HG03103 (cell line): ENCODE measurements at regions not wholly inside any gene's neighbourhood (a gene's known extent, or its start where the extent isn't known, plus 50 kb on each side); places are given as distances from the start of the nearest gene placed in this dataset.

Source experiments
- ATAC-seq: cut with Tn5 transposase; IDR thresholded peaks from one replicate; pipeline ENCODE4 v1.9.1; 2021; ENCODE audit warnings: low read depth; ENCODE audit not compliant: unreplicated experiment

DNA sequence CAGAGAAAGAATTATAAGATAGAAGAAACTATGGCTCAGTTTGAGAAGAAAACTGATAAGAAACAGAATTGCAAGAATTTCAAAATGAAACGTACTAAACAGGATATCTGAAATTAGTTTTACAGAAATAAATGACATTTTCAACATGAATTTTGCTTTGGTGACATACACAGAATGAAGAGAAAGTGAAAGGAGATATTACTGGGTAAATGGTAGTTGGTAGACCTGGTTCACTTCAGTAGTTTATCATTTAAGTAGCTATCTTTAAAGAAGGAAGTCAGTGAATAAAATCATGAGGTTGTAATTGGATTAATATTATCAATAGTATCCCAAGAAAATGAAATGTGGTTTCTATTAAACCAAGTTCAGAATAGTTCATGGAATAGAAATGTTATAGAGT, 395.5 kb upstream of the SMIM31 start:
- no peak for ATAC-seq

DNA sequence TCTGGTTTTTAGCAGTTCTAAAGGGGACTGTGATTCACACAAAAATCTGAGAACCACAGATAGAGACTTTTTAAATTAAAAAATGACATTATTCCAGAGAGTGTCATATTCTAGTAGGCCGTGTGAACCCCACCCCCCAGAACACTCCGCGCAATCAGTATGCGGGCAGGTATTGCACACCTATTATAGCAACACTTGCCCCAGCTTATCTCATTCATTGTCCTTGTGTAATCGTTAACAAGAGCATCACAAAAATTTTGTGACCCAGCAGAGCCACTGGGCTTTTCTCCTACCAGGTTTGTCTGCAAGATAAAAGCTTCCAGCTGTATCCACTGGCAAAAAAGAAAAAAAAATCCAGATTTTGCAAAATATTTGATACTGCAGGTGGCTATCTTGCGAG, 394.1 kb upstream of the SMIM31 start:
- ATAC-seq = no peak

DNA sequence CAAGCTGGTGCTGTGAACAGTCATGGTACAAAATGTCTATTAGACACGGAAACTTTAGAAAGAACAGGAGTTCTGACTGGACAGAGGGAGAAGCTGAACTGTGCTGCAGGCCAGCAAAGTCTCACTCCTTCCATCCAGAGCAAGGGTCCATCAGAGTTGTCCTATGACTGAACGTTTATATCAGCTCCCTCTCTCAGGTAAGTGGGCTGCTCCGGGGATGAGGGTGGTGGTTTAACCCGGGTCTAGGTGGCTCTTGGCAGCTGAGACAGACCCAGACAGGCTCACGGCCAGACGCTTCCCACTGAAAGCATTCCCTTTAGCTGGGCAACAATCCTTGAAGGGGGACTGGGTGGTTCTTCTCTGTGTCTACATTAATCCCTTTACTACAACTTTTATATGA, 385.0 kb upstream of the SMIM31 start:
- ATAC-seq = no peak

DNA sequence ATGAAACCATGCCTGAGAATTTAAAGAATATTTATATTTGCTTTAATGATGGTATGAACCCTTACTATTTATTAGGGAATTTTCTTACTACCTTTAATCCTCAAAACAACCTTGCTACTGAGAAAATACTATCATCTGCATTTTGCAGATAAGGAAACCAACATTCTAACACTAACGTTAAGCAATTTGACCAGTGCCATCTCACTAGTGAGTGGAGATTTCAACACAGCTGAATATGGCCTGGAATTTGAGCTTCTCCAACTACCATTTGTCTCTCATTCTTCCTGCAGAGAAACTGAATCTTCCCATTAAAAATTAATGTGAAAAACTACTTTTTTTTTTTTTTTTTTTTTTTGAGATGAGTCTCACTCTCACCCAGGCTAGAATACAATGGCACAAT, 380.9 kb upstream of the SMIM31 start:
- no peak for ATAC-seq

DNA sequence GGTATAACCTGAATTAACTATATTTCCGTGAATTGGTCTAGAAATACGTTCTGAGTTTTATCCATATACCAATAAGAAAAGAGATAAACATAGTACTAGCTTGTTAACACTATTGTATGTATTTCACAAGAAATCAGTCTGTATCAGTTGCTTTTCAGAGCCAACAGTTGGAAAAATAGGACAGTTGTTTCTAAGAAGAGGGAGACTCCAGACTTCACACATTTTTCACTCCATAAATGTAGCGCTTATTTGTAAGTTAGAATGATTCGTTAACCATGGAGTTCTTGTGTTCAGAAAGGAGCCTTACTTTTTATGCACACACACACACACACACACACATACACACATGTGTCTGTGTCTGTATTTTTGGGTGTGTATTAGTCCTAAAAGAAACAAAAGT, 376.7 kb upstream of the SMIM31 start:
- no peak for ATAC-seq

DNA sequence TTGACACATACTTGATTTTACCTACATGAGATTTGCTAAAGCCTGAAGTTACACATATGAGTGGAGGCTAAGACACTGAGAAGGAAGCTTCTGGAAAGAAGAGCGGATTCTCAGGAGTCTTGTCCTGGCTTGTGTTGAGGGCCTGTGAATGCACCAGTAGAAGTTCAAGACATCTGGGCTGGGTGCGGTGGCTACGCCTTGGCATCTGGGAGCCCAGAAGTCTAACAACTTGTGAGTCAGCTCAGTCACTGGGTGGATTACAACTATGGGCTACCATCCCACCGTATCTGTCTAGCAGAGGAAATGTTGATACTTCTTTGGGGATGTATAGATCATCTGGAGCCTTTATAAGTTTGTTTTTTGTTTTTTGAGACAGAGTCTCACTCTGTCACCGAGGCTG, 375.6 kb upstream of the SMIM31 start:
- ATAC-seq = no peak

DNA sequence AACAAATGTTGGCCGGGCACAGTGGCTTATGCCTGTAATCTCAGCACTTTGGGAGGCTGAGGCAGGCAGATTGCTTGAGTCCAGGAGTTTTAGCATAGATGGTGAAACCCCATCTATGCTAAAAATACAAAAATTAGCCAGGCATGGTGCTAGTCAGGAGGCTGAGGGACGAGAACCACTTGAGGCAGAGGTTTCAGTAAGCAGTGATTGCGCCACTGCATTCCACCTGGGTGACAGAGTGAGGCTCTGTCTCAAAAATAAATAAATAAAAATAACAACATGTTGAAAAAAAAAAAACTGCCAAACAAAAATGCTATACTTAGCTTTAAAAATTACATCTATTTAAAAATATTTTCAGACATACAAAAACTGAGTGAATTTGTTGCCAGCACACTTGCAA, 374.2 kb upstream of the SMIM31 start:
- no peak for ATAC-seq

DNA sequence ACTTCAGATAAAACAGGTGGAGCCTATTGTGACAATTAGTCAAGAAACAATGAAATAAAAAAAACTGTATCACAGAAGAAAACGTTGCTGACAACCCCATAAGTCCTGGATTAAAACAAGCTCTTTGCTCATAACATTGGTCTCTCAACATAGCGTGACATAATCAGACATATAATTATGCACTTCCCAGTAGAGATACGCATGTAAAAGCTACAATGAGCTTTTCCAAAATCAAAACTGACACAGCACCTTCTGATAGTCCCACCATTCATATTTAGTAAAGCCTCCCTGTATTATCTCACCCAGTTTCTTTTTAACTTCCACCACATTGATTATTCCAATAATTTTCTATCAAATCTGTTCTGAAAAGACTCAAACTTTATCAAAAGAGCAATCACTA, 372.1 kb upstream of the SMIM31 start:
- no peak for ATAC-seq

DNA sequence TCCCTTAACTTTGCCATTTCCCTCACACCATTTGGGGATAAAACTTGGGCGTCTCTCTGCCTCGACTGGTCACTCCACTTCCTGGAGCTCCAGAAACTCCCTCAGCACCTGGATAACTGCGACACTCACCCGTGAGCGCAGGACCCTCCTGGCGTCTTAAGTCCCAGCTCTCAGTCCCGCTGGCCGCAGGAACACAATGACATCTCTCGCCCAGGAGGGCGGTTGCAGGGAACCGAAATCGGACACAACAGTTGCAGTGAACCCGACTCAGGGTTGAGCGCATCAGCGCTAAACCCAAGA, 370.9 kb upstream of the SMIM31 start:
- ATAC-seq = peak; percentile 26

DNA sequence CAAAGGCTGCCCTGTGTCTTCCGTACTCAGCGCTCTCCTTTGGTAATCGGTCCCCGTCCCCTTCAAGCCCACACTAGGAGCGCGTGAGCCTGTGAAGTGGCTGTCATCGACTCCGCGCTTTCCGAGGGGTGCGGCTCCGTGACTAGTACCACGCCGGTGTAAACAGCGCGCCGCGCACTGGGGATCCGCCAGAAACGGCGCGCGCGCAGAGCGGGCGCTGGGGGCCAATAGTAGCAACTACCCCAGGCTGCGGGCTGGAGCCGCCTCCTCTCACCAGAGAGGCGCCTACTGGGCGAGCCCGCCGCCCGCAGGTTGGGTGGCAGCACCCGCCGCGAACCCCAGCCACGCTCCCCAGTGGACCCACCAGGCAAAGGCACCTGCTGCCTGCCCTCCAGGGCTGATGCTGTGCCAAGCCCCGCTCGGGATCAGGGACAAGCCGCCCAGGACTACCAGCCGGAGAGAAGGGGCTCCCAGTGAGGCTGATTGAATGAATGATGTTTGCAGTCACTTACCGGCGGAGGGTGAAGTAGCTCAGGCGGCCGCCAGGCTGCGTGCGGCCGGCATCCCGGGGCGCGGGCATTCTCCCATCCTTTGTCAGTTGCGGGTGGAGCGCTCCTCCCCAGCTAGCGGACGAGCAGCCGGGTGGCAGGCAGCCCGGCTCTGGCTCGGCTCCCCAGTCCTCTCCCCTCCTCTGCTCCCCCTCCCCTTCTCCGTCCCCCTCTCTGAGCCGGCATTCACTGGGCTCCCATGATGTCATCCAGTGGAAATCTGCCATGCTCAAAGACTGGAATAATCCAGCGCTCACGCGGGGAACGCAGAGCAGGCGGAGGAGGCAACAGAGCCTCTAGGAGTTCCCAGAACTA, 370.3 kb upstream of the SMIM31 start:
- peak; percentile 34 for ATAC-seq

DNA sequence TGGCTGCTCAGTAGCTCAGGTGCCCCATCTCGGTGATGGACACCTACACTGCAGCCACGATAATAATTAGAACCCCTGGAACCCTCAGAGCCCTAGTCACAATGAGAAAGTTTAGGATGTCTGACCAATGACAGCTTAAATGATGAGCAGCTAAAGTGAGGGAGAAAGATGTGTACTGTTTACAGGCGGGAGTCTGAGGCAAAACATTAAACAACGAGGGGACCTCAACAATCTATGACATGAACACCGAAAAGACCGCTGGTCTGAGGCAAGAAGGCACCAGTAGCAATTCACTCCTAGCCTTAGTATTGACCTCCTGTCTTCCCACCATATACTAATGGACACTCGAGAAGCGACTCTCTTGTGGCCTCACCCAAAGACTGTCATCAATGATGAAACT, 369.5 kb upstream of the SMIM31 start:
- no peak for ATAC-seq

DNA sequence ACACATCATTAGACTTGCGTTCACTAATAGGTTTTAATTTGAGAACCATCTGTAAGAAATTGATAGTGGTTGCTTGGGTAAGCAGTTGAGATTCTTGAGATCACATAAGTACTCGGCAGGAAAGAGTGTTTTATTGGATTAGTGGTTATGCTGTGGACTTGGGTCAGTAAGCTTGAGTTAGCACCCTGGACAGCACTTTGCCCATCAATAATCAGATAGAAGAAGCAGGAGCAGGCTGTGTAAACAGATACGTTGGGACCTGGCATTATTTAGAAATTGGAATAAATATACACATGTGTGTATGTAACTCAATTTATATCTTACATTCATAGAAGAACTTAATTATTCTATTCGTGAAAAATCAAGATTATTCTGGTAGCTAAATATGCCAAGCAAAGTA, 357.5 kb upstream of the SMIM31 start:
- ATAC-seq = no peak

DNA sequence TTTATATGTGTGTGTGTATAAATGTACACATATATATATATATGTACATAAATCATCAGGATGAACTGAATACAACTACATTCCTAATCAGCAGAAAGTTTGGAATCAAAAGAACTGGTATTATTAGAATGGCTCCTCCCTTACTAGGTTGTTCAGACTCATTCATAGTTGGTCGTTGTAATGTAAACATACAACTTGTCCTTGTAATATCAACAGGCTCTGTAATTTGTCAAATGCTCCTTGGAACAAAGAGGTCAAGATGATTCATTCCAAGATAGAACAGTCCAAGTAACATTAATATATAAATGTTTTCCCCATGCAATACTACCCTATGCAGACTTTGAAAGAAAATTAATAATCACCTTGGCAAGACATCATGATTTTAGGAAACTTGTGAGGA, 351.4 kb upstream of the SMIM31 start:
- no peak for ATAC-seq

DNA sequence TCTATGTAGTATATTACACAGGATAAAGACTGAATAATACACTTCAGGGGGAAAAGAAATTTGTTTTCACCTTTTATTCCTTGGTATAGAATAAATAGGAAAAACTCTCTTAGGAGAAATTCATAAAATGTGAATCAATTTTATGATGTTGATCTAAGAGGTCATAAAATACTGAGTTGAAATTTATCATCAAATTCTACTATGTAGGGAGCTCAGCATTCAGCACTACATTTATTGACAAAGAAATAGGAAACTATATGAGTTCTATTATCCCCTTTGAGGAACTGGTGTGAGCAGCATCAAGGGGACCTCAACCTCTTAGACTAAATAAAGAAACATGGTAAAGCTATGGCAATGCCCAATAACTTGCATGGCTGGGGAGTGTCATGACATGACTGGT, 348.2 kb upstream of the SMIM31 start:
- ATAC-seq = no peak

DNA sequence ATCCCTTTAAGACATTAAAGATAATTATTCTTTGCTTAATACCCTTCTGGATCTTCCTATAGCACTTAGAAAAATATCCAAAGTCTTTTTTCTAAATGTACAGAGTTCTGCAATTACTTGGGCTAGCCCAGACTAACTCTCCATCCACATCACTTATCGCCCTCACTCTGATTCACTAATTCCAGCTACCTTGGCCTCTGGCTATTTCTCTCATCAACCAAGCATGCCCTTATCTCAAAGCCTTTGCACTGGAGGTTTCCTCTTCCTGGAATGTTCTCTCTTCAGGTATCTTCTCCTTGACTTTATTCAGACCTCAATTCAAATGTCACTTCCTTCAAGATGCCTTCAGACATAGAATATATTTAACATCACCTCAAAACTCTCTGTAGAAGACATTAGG, 345.1 kb upstream of the SMIM31 start:
- ATAC-seq = no peak

DNA sequence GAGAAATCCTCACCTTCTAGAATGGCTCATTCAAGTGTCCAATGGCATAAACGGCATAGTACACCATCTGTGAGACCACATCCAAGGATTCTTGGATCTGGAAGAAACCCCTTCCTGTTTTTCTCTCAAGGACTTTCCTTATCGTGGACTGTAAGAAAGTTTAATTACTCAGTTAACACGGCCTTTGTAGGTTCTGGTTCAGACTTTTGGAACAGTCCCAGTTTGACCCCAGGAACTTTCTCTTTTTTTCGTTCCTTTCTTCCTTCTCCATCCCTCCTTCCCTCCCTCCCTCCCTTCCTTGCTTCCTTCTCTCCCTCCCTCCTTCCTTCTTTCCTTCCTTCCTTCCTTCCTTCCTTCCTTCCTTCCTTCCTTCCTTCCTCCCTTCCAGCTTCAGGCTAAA, 343.5 kb upstream of the SMIM31 start:
- no peak for ATAC-seq

DNA sequence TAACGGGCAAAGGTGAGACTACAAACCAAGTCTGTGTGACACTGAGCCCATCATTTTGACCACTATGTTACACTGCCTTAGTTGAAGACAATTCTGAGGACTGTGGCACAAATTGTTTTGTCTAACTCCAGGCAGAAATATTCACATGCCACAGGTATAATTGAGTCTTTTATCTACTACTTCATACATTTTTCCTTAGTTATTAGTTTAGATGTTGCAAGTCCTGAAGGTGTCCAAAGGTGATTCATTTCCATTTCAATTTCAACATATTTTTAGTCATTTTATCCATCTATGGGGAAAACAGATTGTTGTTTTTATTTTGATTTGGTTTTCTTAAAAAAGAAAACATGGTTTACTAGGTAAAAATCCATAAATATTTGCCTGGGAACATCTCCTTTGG, 341.7 kb upstream of the SMIM31 start:
- ATAC-seq = no peak

DNA sequence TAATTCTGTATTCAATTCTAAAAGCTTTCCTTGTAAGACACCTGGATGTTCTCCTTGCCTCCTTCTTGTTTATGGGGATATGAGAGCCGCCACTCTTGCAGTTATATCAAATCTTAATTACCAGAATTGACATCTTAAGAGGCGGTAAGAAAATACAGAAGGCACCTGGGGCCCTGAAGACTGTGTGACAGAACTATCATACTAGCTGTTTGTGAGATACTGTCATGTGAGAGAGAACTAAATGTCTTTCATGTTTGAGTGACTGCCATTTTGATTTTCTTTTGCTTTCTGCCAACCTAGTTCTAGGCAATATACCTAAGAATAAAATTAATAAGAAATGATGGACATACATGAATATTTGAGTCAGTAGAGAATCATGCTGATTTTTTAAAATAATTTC, 340.2 kb upstream of the SMIM31 start:
- ATAC-seq = no peak

DNA sequence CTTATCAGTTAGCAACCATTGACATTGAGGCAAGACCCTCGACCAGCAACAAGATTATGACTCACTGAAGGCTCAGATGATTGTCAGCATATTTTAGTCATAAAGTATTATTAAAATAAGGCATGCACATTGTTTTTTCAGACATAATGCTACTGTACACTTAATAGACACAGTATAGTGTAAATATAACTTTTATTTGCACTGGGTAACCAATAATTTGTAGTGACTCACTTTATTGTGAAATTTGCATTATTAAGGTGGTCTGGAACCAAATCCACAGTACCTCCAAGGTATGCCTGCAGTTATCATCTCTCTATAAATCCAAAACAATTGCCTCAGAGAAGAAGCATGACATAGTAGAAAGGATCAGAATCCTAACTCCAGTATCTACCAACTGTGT, 330.1 kb upstream of the SMIM31 start:
- ATAC-seq = no peak

DNA sequence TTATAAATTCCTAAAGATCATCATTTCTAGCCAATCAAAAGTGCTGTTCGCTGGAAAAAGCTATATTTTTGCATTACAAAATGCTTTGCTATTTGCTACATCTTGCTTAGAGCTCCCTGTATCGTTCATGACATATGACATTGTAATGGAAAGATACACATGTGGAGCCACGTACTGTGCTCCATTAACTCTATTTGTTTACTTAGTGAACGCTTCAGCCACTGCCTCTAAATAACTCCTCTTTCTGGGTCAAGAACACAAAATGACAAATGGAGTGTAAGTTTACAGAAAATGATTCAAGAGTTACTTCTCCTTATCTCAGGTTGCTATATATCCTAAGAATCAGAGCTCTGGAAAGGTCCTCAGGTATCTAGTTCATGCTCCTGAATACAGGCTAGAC, 329.1 kb upstream of the SMIM31 start:
- no peak for ATAC-seq

DNA sequence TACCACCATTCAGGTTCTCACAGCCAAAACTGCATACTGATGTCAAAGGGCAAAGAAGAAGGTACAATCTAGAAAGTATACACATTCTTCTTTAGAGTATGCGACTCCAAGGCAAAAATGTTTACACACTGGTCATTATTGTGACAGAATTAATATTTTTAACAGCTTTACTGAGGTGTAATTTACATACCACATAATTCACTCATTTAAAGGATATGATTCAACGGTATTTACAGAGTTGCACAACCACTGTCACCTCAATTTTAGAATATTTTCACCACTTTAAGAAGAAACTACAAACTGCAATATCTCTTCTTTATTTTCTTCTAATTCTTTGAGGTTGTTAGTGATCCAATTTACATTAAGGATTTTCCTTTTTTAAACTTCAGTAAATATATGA, 325.4 kb upstream of the SMIM31 start:
- ATAC-seq = no peak

DNA sequence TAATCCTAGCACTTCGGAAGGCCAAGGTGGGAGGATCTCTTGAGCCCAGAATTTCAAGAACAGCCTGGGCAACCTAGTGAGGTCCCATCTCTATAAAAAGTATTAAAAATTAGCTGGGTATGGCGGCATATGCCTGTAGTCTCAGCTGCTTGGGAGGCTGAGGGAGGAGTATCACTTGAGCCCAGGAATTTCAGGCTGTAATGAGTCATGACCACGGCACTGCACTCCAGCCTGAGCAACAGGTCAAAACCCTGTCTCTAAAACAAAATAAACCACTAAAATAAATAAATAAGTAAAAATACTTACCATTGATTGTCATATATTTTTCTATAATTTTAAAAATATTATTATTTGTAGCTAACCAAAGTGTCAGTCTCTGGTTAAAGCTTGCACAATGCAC, 315.6 kb upstream of the SMIM31 start:
- no peak for ATAC-seq

DNA sequence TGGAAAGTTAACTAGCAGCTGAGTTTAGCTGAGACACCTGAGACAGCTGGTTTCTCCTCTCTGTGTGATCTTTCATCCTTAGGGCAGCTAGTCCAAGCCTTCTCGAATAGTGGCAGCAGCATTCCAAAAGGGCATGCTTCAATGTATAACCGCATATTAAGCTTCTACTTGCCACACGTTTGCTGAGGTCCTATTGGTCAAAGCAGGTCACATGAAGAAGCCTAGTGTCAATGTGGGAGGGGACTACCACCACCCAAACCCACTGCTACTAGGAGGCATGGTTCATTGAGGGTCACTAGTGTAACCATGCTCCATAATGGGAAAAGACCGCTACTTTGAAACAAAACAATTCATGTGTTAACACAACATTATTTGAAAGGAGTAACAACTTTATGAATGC, 314.9 kb upstream of the SMIM31 start:
- ATAC-seq = no peak
